ENCODE measurements at regions not wholly inside any gene's neighbourhood (a gene's known extent, or its start where the extent isn't known, plus 50 kb on each side); places are given as distances from the start of the nearest gene placed in this dataset.

DNA sequence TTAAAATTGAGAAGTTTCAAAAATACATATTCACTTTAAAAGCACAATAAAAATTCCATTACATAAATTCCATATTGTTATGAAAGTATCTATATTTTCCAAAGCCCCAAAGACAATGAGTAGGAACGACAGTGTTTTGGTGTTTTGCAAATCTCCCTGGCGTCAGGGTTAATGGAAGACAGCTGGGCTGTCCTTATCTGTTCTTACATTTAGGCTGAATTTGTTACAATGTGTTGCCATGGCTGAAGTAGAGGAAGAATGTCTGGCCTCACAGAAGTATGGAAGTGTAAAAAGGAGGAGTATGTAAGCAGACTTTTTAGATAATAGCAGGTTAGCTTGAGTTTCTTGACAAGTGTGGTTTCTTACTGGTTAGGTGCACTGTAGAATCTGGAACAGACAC lies 124.4 kb upstream of the SPATA13 start:
- no peaks in the 10 kb centered on the region for H3K23me2 ChIP-seq (ENCODE audit: insufficient read length, low read depth, low read length, poor library complexity, severe bottlenecking)
- Mint-ChIP-seq H3K9me3 (no peaks in the 10 kb centered on the region), H3K27me3 (ENCODE audit: low read depth) (peaks cover 46% of the 10 kb centered on the region), H3K27ac (no peak overlapping the region), H3K4me1 (peaks cover 24 to 28% of the 10 kb centered on the region in 2 experiments), H3K4me3 (no peak overlapping the region), H3K36me3 (ENCODE audit: insufficient read depth in 1 of 3, low read depth in 3 of 3) (no peaks in the 10 kb centered on the region)
- H4K91ac ChIP-seq (ENCODE audit: insufficient read length, low read depth, low read length), result no peak overlapping the region
- no peak overlapping the region for H2BK120ac ChIP-seq (ENCODE audit: low read depth, low read length, poor library complexity, severe bottlenecking)
- no peak overlapping the region for H3K9ac ChIP-seq (ENCODE audit: extremely low read depth, insufficient read length, low read length)
- no peaks in the 10 kb centered on the region for H3K79me2 ChIP-seq (ENCODE audit: insufficient read depth, low read length)
- no peak for DNase-seq
- H2BK20ac ChIP-seq (ENCODE audit: low read depth, low read length, poor library complexity, severe bottlenecking), result no peak overlapping the region
- TF ChIP-seq, protein P1, sequence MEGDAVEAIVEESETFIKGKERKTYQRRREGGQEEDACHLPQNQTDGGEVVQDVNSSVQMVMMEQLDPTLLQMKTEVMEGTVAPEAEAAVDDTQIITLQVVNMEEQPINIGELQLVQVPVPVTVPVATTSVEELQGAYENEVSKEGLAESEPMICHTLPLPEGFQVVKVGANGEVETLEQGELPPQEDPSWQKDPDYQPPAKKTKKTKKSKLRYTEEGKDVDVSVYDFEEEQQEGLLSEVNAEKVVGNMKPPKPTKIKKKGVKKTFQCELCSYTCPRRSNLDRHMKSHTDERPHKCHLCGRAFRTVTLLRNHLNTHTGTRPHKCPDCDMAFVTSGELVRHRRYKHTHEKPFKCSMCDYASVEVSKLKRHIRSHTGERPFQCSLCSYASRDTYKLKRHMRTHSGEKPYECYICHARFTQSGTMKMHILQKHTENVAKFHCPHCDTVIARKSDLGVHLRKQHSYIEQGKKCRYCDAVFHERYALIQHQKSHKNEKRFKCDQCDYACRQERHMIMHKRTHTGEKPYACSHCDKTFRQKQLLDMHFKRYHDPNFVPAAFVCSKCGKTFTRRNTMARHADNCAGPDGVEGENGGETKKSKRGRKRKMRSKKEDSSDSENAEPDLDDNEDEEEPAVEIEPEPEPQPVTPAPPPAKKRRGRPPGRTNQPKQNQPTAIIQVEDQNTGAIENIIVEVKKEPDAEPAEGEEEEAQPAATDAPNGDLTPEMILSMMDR (conservative IDR thresholded peaks at IDR 0.05), result no peak
- H4K5ac ChIP-seq (ENCODE audit: insufficient read length, low read depth, low read length), result no peak overlapping the region
- no peak overlapping the region for H2AFZ ChIP-seq (ENCODE audit: low read length)
- H2AK5ac ChIP-seq (ENCODE audit: insufficient read length, low read length), result no peak overlapping the region
- H2BK12ac ChIP-seq (ENCODE audit: insufficient read length, low read depth, low read length), result no peak overlapping the region
- no peaks in the 10 kb centered on the region for H4K20me1 ChIP-seq (ENCODE audit: control insufficient read depth, insufficient read depth, insufficient read length)
- H4K8ac ChIP-seq (replicated peaks; ENCODE audit: insufficient read length, low read depth, low read length), result no peak overlapping the region
- no peak overlapping the region for H3K4ac ChIP-seq (ENCODE audit: low read depth, low read length)
- no peak overlapping the region for H3K27ac ChIP-seq (ENCODE audit: insufficient read length, low read depth, low read length)
- no peak overlapping the region for H2BK15ac ChIP-seq (ENCODE audit: low read depth, low read length)
- H3K4me2 ChIP-seq (ENCODE audit: insufficient read depth, insufficient read length, low read length), result no peak overlapping the region
- no peak overlapping the region for H3K23ac ChIP-seq (ENCODE audit: insufficient read length, low read depth, low read length)
- H3K27me3 ChIP-seq (ENCODE audit: insufficient read depth, low read length), result no peaks in the 10 kb centered on the region
- H3K4me1 ChIP-seq (ENCODE audit: insufficient read depth, low read length), result peaks cover 2% of the 10 kb centered on the region
- H3T11ph ChIP-seq (ENCODE audit: low read length), result no peak overlapping the region
- H3K14ac ChIP-seq (ENCODE audit: insufficient read depth, low read length), result no peak overlapping the region
- WGBS (ENCODE audit: extremely low coverage, insufficient read length, low lambda C conversion rate), result no CpG with 5 or more reads among the region's 2 CpGs
- H3K79me1 ChIP-seq (ENCODE audit: insufficient read depth, low read depth, low read length, poor library complexity, severe bottlenecking), result no peaks in the 10 kb centered on the region
- H3K56ac ChIP-seq (ENCODE audit: insufficient read length, low read depth, low read length), result no peak overlapping the region
- no peaks in the 10 kb centered on the region for H3K9me3 ChIP-seq (ENCODE audit: control insufficient read depth, low read depth, low read length)
- no peak overlapping the region for H2BK5ac ChIP-seq (ENCODE audit: insufficient read length, low read length)
- no peak overlapping the region for H3K18ac ChIP-seq (ENCODE audit: insufficient read length, low read depth, low read length)
